AG09319 (cell line): ENCODE measurements at regions not wholly inside any gene's neighbourhood (a gene's known extent, or its start where the extent isn't known, plus 50 kb on each side); places are given as distances from the start of the nearest gene placed in this dataset.

Experiments
- DNase-seq: peaks from one replicate; pipeline ENCODE4 v3.0.0-alpha.2; 2010; ENCODE audit warnings: low read depth; ENCODE audit errors: extremely low read depth
- TF ChIP-seq, protein P1 (sequence below): IDR thresholded peaks from 2 replicates; pipeline ENCODE4 v1.5.1; 2011; ENCODE audit warnings: low read depth, mild to moderate bottlenecking, inconsistent platforms, low read length, moderate library complexity

DNA sequence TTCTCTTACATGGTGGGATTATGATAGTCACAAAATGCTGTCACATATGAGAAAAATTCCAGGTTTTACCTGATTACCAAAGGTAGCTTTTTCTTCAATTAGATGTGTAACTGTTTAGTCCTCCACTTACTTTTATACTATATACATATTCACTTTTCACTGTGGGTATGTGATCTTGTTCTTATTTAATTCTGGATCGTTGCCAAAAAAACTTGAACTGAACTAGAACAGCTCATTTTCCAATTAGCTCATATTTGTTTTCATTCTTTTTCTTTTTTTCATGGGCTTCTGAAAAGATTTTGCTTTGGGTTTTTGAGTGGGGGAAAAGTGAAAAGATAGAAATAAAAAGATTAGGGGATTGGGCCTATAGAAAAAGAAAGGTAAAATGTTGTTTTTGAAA, 291.9 kb downstream of the NDFIP2 start:
- no peak for DNase-seq
- TF ChIP-seq, protein P1, sequence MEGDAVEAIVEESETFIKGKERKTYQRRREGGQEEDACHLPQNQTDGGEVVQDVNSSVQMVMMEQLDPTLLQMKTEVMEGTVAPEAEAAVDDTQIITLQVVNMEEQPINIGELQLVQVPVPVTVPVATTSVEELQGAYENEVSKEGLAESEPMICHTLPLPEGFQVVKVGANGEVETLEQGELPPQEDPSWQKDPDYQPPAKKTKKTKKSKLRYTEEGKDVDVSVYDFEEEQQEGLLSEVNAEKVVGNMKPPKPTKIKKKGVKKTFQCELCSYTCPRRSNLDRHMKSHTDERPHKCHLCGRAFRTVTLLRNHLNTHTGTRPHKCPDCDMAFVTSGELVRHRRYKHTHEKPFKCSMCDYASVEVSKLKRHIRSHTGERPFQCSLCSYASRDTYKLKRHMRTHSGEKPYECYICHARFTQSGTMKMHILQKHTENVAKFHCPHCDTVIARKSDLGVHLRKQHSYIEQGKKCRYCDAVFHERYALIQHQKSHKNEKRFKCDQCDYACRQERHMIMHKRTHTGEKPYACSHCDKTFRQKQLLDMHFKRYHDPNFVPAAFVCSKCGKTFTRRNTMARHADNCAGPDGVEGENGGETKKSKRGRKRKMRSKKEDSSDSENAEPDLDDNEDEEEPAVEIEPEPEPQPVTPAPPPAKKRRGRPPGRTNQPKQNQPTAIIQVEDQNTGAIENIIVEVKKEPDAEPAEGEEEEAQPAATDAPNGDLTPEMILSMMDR, result no peak

DNA sequence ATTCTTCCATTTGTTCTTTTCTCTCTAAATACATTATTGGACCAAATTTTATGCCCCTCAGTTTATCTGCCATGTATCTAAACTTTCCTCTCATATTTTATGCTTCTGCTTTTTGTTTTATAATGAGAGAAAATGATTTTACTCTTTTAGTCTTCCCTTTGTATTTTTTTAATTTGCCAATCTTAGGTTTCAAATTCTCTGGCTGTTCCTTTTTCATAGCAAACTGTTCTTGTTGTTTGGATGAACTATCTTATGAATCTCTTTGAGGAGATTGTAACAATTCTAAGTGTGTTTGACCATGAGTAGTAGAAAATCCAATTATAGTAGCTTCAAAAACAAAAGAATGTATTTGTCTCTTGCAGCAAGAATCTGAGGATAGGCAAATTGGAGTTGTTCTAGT, 290.5 kb downstream of the NDFIP2 start:
- TF ChIP-seq, protein P1, result no peak
- DNase-seq, result no peak

DNA sequence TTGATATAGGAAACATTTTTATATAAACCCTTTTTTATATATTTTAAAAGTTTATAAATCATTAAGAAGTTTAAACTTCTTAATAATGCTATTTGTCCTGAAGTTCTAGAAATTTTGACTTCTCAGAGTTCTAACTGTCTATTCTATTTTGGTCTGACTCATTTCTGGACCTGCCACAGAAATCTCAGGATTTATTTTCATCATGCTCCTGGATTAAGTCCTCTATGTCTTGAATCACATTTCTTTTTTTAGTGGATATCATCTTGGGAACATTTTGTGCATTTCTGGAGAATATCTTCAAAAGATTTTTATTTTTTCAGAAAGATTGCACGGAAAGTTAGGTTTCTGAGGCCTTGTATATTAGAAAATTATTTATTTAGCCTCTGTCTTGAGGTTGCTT, 289.1 kb downstream of the NDFIP2 start:
- TF ChIP-seq, protein P1, result no peak
- no peak for DNase-seq

DNA sequence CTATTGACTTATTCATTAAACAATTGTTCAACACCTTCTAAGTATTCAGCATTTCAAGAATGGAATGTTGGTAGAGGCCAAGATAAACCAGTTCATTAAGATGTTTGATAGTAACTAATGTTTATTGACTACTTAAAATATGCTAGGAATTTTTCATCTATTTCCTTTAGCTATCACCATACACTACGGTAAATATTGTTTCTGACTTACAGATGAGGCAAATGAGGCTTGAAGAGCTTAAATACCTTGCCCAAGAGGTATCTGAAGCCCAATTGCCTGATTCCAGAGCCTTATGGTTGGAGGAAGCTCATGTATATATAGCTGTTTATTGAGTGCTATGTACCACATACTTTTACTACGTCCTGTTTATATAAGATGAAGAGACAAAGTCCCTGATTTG, 286.2 kb downstream of the NDFIP2 start:
- DNase-seq, result no peak
- TF ChIP-seq, protein P1, result no peak

DNA sequence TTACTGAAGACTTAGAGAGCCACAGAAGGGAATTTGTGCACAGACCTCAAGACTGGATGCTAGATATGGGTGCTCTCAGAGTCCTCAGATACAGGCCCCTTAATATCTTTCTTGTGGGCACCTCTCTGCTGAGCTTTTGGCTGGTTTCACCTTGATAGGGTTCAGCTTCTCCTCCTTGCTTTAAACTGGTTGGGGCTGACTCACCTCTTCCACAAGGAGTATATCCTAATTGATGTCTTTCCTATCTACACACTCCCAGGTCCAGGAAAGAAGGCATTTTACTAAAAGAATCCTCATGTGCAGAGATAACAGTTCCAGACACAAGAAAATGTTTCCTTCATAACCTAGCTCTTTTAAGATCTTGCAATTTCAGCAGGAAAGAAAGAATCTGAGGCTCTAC, 284.4 kb downstream of the NDFIP2 start:
- TF ChIP-seq, protein P1, result no peak
- DNase-seq, result no peak

DNA sequence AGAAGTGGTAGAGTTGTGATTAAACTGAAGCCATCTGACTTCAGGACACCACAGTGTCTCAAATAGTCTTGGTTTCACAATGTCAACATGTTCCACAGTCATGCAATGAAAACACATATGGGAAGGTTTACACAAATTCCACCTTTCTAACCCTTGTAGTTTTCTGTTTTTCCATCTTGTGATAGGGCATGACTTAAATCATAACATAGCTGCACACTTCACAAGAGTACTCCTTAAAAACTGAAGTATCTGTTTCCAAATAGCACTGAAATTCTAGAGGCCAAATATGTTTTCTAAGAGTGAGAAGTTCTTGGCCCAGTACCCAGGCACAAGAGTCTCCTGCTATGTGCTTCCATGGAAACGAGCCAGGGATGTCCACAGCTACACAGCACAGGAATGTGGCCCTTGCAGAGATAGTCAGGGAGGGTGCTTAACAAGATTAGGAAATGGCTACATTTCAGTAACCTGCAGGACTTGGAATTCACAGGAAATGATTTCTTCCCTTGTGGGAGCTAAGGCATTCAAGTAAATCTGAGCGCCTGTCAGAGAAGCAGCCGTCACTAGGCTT, 269.1 kb downstream of the NDFIP2 start:
- peak; percentile 86 for DNase-seq
- TF ChIP-seq, protein P1, result no peak

DNA sequence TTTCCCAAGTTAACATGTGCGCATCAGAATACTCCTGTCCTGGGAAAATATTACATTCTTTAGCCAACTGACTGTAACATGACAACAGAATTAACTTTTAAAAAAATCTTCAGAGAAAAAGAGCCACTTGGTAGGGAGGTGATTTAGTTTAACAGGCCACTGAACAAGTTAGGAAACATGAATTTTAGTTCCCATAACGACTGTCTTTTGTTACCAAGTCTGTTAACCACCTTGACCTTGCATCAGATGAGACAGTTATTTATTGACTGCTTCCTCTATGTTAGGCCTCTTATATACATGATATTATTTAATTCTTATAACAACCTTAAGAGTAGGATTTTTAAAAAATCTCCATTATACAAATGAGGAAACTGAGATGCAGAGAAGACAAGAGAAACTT, 268.6 kb downstream of the NDFIP2 start:
- TF ChIP-seq, protein P1, result no peak
- DNase-seq, result no peak
